ENCODE measurements at regions not wholly inside any gene's neighbourhood (a gene's known extent, or its start where the extent isn't known, plus 50 kb on each side); places are given as distances from the start of the nearest gene placed in this dataset.

- H3K36me3 ChIP-seq (ENCODE audit: control insufficient read depth, insufficient read depth, low read length) = no peaks in the 10 kb centered on the region
- TF ChIP-seq CTCF (IDR thresholded peaks at IDR 0.05; ENCODE audit: insufficient read depth, low read length, poor library complexity, severe bottlenecking) = no peak
- no peak for DNase-seq (ENCODE audit: extremely low read depth, insufficient read length)
- H3K27me3 ChIP-seq (replicated peaks; ENCODE audit: control insufficient read depth, insufficient read depth, low read length) = no peaks in the 10 kb centered on the region
- no peak overlapping the region for H3K4me3 ChIP-seq (replicated peaks; ENCODE audit: low read depth, low read length)
Measured at GRCh38 chr4:18480342-18480741, 458.8 kb upstream of the LCORL start.

- no peak for DNase-seq (ENCODE audit: extremely low read depth, insufficient read length)
- no peak for TF ChIP-seq CTCF (IDR thresholded peaks at IDR 0.05; ENCODE audit: insufficient read depth, low read length, poor library complexity, severe bottlenecking)
- Histone ChIP-seq H3K36me3 (ENCODE audit: control insufficient read depth, insufficient read depth, low read length) (no peaks in the 10 kb centered on the region), H3K4me3 (replicated peaks; ENCODE audit: low read depth, low read length) (no peak overlapping the region), H3K27me3 (replicated peaks; ENCODE audit: control insufficient read depth, insufficient read depth, low read length) (no peaks in the 10 kb centered on the region)
Measured at GRCh38 chr4:18479825-18480224, 458.3 kb upstream of the LCORL start.

GRCh38 chr4:18463987-18464559 is 442.5 kb upstream of the LCORL start:
- TF ChIP-seq CTCF (IDR thresholded peaks at IDR 0.05; ENCODE audit: insufficient read depth, low read length, poor library complexity, severe bottlenecking) = no peak
- Histone ChIP-seq H3K36me3 (ENCODE audit: control insufficient read depth, insufficient read depth, low read length) (no peaks in the 10 kb centered on the region), H3K27me3 (replicated peaks; ENCODE audit: control insufficient read depth, insufficient read depth, low read length) (no peaks in the 10 kb centered on the region), H3K4me3 (replicated peaks; ENCODE audit: low read depth, low read length) (no peak overlapping the region)
- no peak for DNase-seq (ENCODE audit: extremely low read depth, insufficient read length)

GRCh38 chr4:18458465-18458864 is 436.9 kb upstream of the LCORL start:
- no peaks in the 10 kb centered on the region for H3K36me3 ChIP-seq (ENCODE audit: control insufficient read depth, insufficient read depth, low read length)
- H3K4me3 ChIP-seq (replicated peaks; ENCODE audit: low read depth, low read length) = no peak overlapping the region

GRCh38 chr4:18454349-18454748 is 432.8 kb upstream of the LCORL start:
- no peak for DNase-seq (ENCODE audit: extremely low read depth, insufficient read length)
- no peaks in the 10 kb centered on the region for H3K36me3 ChIP-seq (ENCODE audit: control insufficient read depth, insufficient read depth, low read length)
- no peak for TF ChIP-seq CTCF (IDR thresholded peaks at IDR 0.05; ENCODE audit: insufficient read depth, low read length, poor library complexity, severe bottlenecking)

More at GRCh38 chr4:18458465-18458864, 436.9 kb upstream of the LCORL start:
- TF ChIP-seq CTCF (IDR thresholded peaks at IDR 0.05; ENCODE audit: insufficient read depth, low read length, poor library complexity, severe bottlenecking) = no peak
- no peaks in the 10 kb centered on the region for H3K27me3 ChIP-seq (replicated peaks; ENCODE audit: control insufficient read depth, insufficient read depth, low read length)
- no peak for DNase-seq (ENCODE audit: extremely low read depth, insufficient read length)

GRCh38 chr4:18445110-18445509 is 423.6 kb upstream of the LCORL start:
- no peaks in the 10 kb centered on the region for H3K36me3 ChIP-seq (ENCODE audit: control insufficient read depth, insufficient read depth, low read length)
- no peak for DNase-seq (ENCODE audit: extremely low read depth, insufficient read length)
- no peaks in the 10 kb centered on the region for H3K27me3 ChIP-seq (replicated peaks; ENCODE audit: control insufficient read depth, insufficient read depth, low read length)
- no peak overlapping the region for H3K4me3 ChIP-seq (replicated peaks; ENCODE audit: low read depth, low read length)
- no peak for TF ChIP-seq CTCF (IDR thresholded peaks at IDR 0.05; ENCODE audit: insufficient read depth, low read length, poor library complexity, severe bottlenecking)

More at GRCh38 chr4:18454349-18454748, 432.8 kb upstream of the LCORL start:
- Histone ChIP-seq H3K4me3 (replicated peaks; ENCODE audit: low read depth, low read length) (no peak overlapping the region), H3K27me3 (replicated peaks; ENCODE audit: control insufficient read depth, insufficient read depth, low read length) (no peaks in the 10 kb centered on the region)

All from GM06990 (cell line).